Mesenchymal stem cell (in vitro differentiated cells and primary cell): ENCODE measurements at regions not wholly inside any gene's neighbourhood (a gene's known extent, or its start where the extent isn't known, plus 50 kb on each side); places are given as distances from the start of the nearest gene placed in this dataset.

ENCODE experiments used
- DNase-seq: peaks from one replicate; pipeline ENCODE4 v3.0.0-alpha.2; 2013
- H2AFZ ChIP-seq: one replicate; pipeline ENCODE4 v1.6.1; 2013; ENCODE audit warnings: low read depth, mild to moderate bottlenecking, control low read depth, inconsistent platforms, low read length, moderate library complexity
- H2AK5ac ChIP-seq: 2 replicates; pipeline ENCODE4 v1.6.1; 2013; ENCODE audit warnings: low read length, moderate library complexity, mild to moderate bottlenecking, inconsistent platforms; ENCODE audit not compliant: severe bottlenecking
- H2BK120ac ChIP-seq: one replicate; pipeline ENCODE4 v1.6.1; 2013; ENCODE audit warnings: low read depth, mild to moderate bottlenecking, inconsistent platforms, low read length, moderate library complexity
- H2BK12ac ChIP-seq, 2 experiments: one replicate each; pipeline ENCODE4 v1.6.1; 2013; ENCODE audit warnings: inconsistent platforms in 2 of 2, low read length in 2 of 2, mild to moderate bottlenecking in 2 of 2, moderate library complexity in 2 of 2, control low read depth in 1 of 2
- H2BK15ac ChIP-seq: one replicate; pipeline ENCODE4 v1.6.1; 2013; ENCODE audit warnings: mild to moderate bottlenecking, low read depth, inconsistent platforms; ENCODE audit not compliant: poor library complexity, severe bottlenecking
- H2BK5ac ChIP-seq: 2 replicates; pipeline ENCODE4 v1.6.1; 2013; ENCODE audit warnings: low read depth, mild to moderate bottlenecking, low read length, control low read depth, inconsistent platforms; ENCODE audit not compliant: poor library complexity, severe bottlenecking
- H3K14ac ChIP-seq, 2 experiments: one replicate each; pipeline ENCODE4 v1.6.1; 2013; ENCODE audit warnings: inconsistent platforms in 2 of 2, low read length in 2 of 2, control low read depth in 1 of 2, mild to moderate bottlenecking in 1 of 2, moderate library complexity in 1 of 2
- H3K18ac ChIP-seq, 2 experiments: one replicate each; pipeline ENCODE4 v1.6.1; 2013; ENCODE audit warnings: inconsistent platforms in 2 of 2, low read length in 2 of 2, control low read depth in 1 of 2, low read depth in 1 of 2, mild to moderate bottlenecking in 1 of 2
- H3K23ac ChIP-seq, 2 experiments: one replicate each; pipeline ENCODE4 v1.6.1; 2013; ENCODE audit warnings: inconsistent platforms in 2 of 2, low read length in 2 of 2, mild to moderate bottlenecking in 2 of 2, moderate library complexity in 2 of 2, control low read depth in 1 of 2
- H3K27ac ChIP-seq: 2 replicates; pipeline ENCODE4 v1.5.1; 2013; ENCODE audit warnings: mild to moderate bottlenecking, moderate library complexity, low read length, control low read depth, inconsistent platforms; ENCODE audit not compliant: poor library complexity, severe bottlenecking
- H3K27me3 ChIP-seq, 2 experiments: 2 replicates each; pipeline versions ENCODE4 v1.6.1 to v1.7.0; 2013; ENCODE audit warnings: low read length in 2 of 2, mild to moderate bottlenecking in 2 of 2, moderate library complexity in 2 of 2, control low read depth in 1 of 2, inconsistent platforms in 1 of 2; ENCODE audit not compliant: control insufficient read depth in 1 of 2, insufficient read depth in 1 of 2
- H3K36me3 ChIP-seq, 2 experiments: 2 replicates each; pipeline versions ENCODE4 v1.6.1 to v1.7.0; 2013; ENCODE audit warnings: low read length in 2 of 2, control low read depth in 1 of 2, inconsistent platforms in 1 of 2, low read depth in 1 of 2, mild to moderate bottlenecking in 1 of 2; ENCODE audit not compliant: insufficient read depth in 2 of 2, control insufficient read depth in 1 of 2
- H3K4ac ChIP-seq, 2 experiments: one replicate each; pipeline ENCODE4 v1.6.1; 2013; ENCODE audit warnings: inconsistent platforms in 2 of 2, low read length in 2 of 2, mild to moderate bottlenecking in 2 of 2, moderate library complexity in 2 of 2, control low read depth in 1 of 2, low read depth in 1 of 2
- H3K4me1 ChIP-seq: 2 replicates; pipeline ENCODE4 v1.6.1; 2013; ENCODE audit warnings: low read depth, low read length, control low read depth; ENCODE audit not compliant: control insufficient read depth, insufficient read depth
- H3K4me2 ChIP-seq: 2 replicates; pipeline ENCODE4 v1.6.1; 2013; ENCODE audit warnings: low read length, mild to moderate bottlenecking, inconsistent platforms; ENCODE audit not compliant: poor library complexity, severe bottlenecking
- H3K4me3 ChIP-seq, 2 experiments: 2 replicates each; pipeline versions ENCODE4 v1.5.1 to v1.7.0; 2013; ENCODE audit warnings: low read length in 2 of 2, mild to moderate bottlenecking in 2 of 2, control low read depth in 1 of 2, low read depth in 1 of 2; ENCODE audit not compliant: insufficient read depth in 1 of 2
- H3K79me1 ChIP-seq: replicated peaks from 2 replicates; pipeline ENCODE4 v1.6.1; 2013; ENCODE audit warnings: mild to moderate bottlenecking, control low read depth, low read length, inconsistent platforms; ENCODE audit not compliant: poor library complexity, severe bottlenecking
- H3K9ac ChIP-seq: 2 replicates; pipeline ENCODE4 v1.7.0; 2013; ENCODE audit warnings: mild to moderate bottlenecking, low read length, moderate library complexity
- H3K9me3 ChIP-seq: 2 replicates; pipeline ENCODE4 v1.7.0; 2013; ENCODE audit warnings: mild to moderate bottlenecking, low read length; ENCODE audit not compliant: control insufficient read depth
- H4K8ac ChIP-seq: one replicate; pipeline ENCODE4 v1.6.1; 2013; ENCODE audit warnings: inconsistent platforms, mild to moderate bottlenecking, low read length, moderate library complexity
- H4K91ac ChIP-seq: one replicate; pipeline ENCODE4 v1.6.1; 2013; ENCODE audit warnings: mild to moderate bottlenecking, low read length, inconsistent platforms
- WGBS: methylation state at CpG from one replicate; pipeline ENCODE4 v1.1.7; 2013; ENCODE audit warnings: mixed read lengths; 5-methylcytosine and 5-hydroxymethylcytosine counted together

DNA sequence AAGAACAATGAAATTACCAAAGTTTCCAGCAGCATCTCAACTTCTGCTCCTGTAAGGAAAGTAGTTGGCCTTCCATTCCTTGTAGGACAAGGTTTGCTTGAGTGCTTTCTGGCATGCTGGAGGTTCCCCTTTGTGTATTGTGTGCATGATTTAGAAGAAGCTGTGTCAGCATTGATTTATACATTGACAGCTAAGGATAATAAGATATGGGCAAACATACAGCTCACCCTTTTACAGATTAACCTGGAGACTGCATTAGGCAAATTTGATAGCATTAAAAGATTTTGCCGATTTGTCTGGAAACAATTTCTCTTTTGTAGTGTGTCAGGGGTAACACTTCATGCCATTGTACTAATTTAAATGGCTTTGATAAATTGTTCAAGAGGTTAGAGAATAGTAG lies 221.8 kb upstream of the PACRGL start:
- Histone ChIP-seq H3K4me2 (no peak overlapping the region), H3K36me3 (no peaks in the 10 kb centered on the region), H3K4ac (no peak overlapping the region), H2BK12ac (no peak overlapping the region), H3K27me3 (no peaks in the 10 kb centered on the region), H3K14ac (no peak overlapping the region), H3K9ac (no peak overlapping the region), H2AFZ (no peak overlapping the region), H3K79me1 (no peaks in the 10 kb centered on the region), H3K4me3 (no peak overlapping the region), H2BK15ac (no peak overlapping the region), H2BK120ac (no peak overlapping the region), H3K9me3 (no peaks in the 10 kb centered on the region), H3K4me1 (no peaks in the 10 kb centered on the region), H2BK5ac (no peak overlapping the region), H4K8ac (no peak overlapping the region), H2AK5ac (no peak overlapping the region), H3K27ac (no peak overlapping the region), H3K18ac (no peak overlapping the region), H3K23ac (no peak overlapping the region), H4K91ac (no peak overlapping the region)
- 89% methylated on average over 1 of the region's 1 CpG for WGBS
- DNase-seq: no peak

DNA sequence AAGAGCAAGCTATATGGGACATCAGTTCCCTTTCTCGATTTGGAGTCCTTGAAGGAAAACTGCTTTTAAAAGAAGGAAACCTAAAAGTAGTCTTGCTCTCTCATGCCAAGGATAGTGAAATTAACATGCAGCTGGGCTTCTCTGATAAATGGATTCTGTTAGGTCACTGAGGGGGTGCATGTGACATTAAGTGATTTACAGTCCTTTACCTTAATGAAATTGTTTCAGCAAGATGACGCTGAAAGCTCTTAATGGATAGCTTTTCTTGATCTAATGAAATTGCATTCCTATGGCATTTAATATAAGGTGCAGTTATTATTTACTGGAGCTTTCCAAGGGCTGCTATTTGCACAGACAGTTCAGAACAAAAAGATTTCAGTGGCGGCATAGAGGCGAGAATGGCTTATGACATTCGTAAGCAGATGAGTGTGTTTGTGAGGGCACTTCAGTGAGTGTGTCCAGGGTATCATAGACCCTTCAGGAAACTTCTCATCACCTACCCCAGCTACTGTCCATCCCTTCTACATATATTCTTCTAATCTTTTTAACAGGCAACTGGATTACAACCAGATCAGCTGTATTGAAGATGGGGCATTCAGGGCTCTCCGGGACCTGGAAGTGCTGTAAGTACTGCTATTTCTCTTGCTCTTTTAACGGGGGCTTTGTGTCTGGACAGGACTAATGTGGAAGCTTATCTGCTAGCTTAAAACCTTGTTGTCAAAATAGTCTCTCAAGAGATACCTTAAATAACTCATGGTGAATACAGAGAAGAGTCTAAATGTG lies 219.9 kb upstream of the PACRGL start:
- Histone ChIP-seq H3K4ac (no peak overlapping the region), H3K27me3 (no peaks in the 10 kb centered on the region), H3K4me2 (no peak overlapping the region), H2BK12ac (no peak overlapping the region), H3K4me3 (no peak overlapping the region), H2AK5ac (no peak overlapping the region), H2BK15ac (no peak overlapping the region), H3K23ac (no peak overlapping the region), H3K36me3 (peaks cover 0 to 4% of the 10 kb centered on the region in 2 experiments), H2BK5ac (no peak overlapping the region), H4K8ac (no peak overlapping the region), H3K79me1 (no peaks in the 10 kb centered on the region), H3K18ac (no peak overlapping the region), H3K9me3 (no peaks in the 10 kb centered on the region), H3K4me1 (no peaks in the 10 kb centered on the region), H2BK120ac (no peak overlapping the region), H4K91ac (no peak overlapping the region), H2AFZ (no peak overlapping the region), H3K9ac (no peak overlapping the region), H3K14ac (no peak overlapping the region), H3K27ac (no peak overlapping the region)
- DNase-seq: no peak
- 93% methylated on average over 6 of the region's 7 CpGs for WGBS

DNA sequence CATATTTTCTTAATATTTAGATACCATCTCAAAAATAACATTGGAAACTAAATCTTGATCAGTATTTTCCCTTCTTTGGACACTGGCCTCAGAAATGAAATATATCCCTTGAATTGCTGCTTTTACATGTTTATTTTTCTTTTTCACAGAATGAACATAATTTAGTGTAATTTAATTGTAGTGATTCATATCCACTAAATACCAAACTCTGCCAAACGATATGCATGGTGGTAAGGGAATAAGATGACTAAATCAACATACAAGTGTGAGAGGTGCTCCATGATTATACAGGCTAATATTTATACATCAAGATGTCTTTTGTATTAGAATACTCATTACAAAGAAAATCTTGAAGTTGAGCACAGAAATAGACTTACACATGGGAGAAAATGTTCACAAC lies 216.8 kb upstream of the PACRGL start:
- DNase-seq: no peak
- Histone ChIP-seq H3K23ac (no peak overlapping the region), H3K4me3 (no peak overlapping the region), H2AK5ac (no peak overlapping the region), H3K27ac (no peak overlapping the region), H2AFZ (no peak overlapping the region), H3K14ac (no peak overlapping the region), H3K4me1 (no peaks in the 10 kb centered on the region), H4K8ac (no peak overlapping the region), H3K18ac (no peak overlapping the region), H2BK5ac (no peak overlapping the region), H3K9me3 (no peaks in the 10 kb centered on the region), H2BK120ac (no peak overlapping the region), H3K27me3 (no peaks in the 10 kb centered on the region), H2BK15ac (no peak overlapping the region), H2BK12ac (no peak overlapping the region), H3K9ac (no peak overlapping the region), H3K36me3 (peaks cover 0 to 10% of the 10 kb centered on the region in 2 experiments), H3K79me1 (no peaks in the 10 kb centered on the region), H3K4ac (no peak overlapping the region), H3K4me2 (no peak overlapping the region), H4K91ac (no peak overlapping the region)
- no CpG with 5 or more reads among the region's 1 CpG for WGBS

DNA sequence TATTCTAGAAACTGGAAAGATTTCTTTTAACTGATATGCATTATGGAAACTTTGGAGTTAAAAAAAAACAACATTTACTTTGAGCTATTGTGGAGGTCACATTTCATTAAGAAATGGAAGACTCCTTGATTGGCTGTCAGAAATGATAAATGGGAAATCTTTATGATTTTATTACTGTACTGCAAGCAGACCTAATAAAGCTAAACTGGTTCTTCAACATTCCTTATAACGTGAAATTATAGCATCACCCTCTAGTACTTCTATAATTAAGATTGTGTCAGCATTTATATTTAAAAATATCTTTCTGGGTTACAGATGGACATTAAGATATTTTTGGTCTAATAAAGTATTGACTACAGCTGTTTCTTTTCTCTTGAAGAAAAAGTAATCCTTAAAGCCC lies 213.8 kb upstream of the PACRGL start:
- H3K27ac ChIP-seq: no peak overlapping the region
- peaks cover 0 to 15% of the 10 kb centered on the region in 2 experiments for H3K36me3 ChIP-seq
- no peak overlapping the region for H2BK5ac ChIP-seq
- H3K4me1 ChIP-seq: no peaks in the 10 kb centered on the region
- no peak overlapping the region for H2AK5ac ChIP-seq
- no peak overlapping the region for H3K14ac ChIP-seq
- no peak overlapping the region for H3K18ac ChIP-seq
- no peak overlapping the region for H2BK15ac ChIP-seq
- H2BK120ac ChIP-seq: no peak overlapping the region
- H3K23ac ChIP-seq: no peak overlapping the region
- no CpG with 5 or more reads among the region's 1 CpG for WGBS
- H3K27me3 ChIP-seq: no peaks in the 10 kb centered on the region
- no peak overlapping the region for H3K9ac ChIP-seq
- H3K4ac ChIP-seq: no peak overlapping the region
- no peak overlapping the region for H4K8ac ChIP-seq
- no peaks in the 10 kb centered on the region for H3K9me3 ChIP-seq
- no peak for DNase-seq
- no peak overlapping the region for H3K4me2 ChIP-seq
- no peak overlapping the region for H2AFZ ChIP-seq
- no peak overlapping the region for H3K4me3 ChIP-seq
- H2BK12ac ChIP-seq: no peak overlapping the region
- H3K79me1 ChIP-seq: no peaks in the 10 kb centered on the region
- H4K91ac ChIP-seq: no peak overlapping the region
